Heart right ventricle (tissue), 16 donors: ENCODE measurements at regions not wholly inside any gene's neighbourhood (a gene's known extent, or its start where the extent isn't known, plus 50 kb on each side); places are given as distances from the start of the nearest gene placed in this dataset.
A peak's percentile ranks its signal among the peaks of the same experiment; 100 is the strongest.

Experiments used
- ATAC-seq, 8 donors: fragments of 200-7000 bp; cut with Tn5 transposase; one replicate each; pipeline ENCODE4 v1.9.1; 2020; ENCODE audit warnings: mild to moderate bottlenecking in 8 of 8, moderate library complexity in 8 of 8, moderate number of reproducible peaks in 1 of 8
- DNase-seq, 2 donors: peaks; one replicate each; pipeline ENCODE4 v3.0.0-alpha.2; 2020
- H3K27ac ChIP-seq, 10 donors: fragments of 200-600 bp; sonication (generic) in 2 of 10; one replicate each; pipeline versions ENCODE4 v1.5.0 to v1.8.0; 2020 to 2022; ENCODE audit warnings: mild to moderate bottlenecking in 3 of 10
- H3K27me3 ChIP-seq, 7 donors: fragments of 200-600 bp; one replicate each; pipeline ENCODE4 v1.8.0; 2021 to 2022; ENCODE audit warnings: mild to moderate bottlenecking in 2 of 7
- H3K36me3 ChIP-seq, 9 donors: fragments of 200-600 bp; sonication (generic) in 1 of 9; one replicate each; pipeline versions ENCODE4 v1.5.0 to v1.8.0; 2020 to 2022; ENCODE audit warnings: mild to moderate bottlenecking in 2 of 9
- H3K4me1 ChIP-seq, 9 donors: fragments of 200-600 bp; sonication (generic) in 1 of 9; one replicate each; pipeline versions ENCODE4 v1.5.0 to v1.8.0; 2020 to 2022; ENCODE audit warnings: mild to moderate bottlenecking in 4 of 9
- H3K4me3 ChIP-seq, 10 donors: fragments of 200-600 bp; sonication (generic) in 2 of 10; one replicate each; pipeline versions ENCODE4 v1.5.0 to v1.8.0; 2020 to 2022; ENCODE audit warnings: mild to moderate bottlenecking in 7 of 10, moderate library complexity in 2 of 10
- H3K9me3 ChIP-seq, 11 donors: fragments of 200-600 bp in 10 of 11; sonication (generic) in 2 of 11; one replicate each; pipeline versions ENCODE4 v1.5.0 to v1.8.0; 2013 to 2022; ENCODE audit warnings: mild to moderate bottlenecking in 2 of 11, control low read depth in 1 of 11, moderate library complexity in 1 of 11
- WGBS, 2 donors: extraction: QIAGEN DNeasy Blood & Tissue Kit; methylation state at CpG; one replicate each; pipeline ENCODE4 v1.1.7; 2013; ENCODE audit warnings: inconsistent platforms in 1 of 2; 5-methylcytosine and 5-hydroxymethylcytosine counted together
- intact Hi-C, 10 donors: fragments of 100-400 bp; cut with DNase I; formaldehyde crosslinking; loops; one replicate each; pipeline versions ENCODE4 v1.11.1 to v1.14.2; 2022
- TF ChIP-seq, protein P1 (sequence below), 9 donors: fragments of 200-600 bp; sonication (generic) in 2 of 9; IDR thresholded peaks; one replicate each; pipeline versions ENCODE4 v1.5.0 to v1.8.0; 2021 to 2022; ENCODE audit warnings: antibody characterized with exemption in 9 of 9, mild to moderate bottlenecking in 5 of 9, moderate library complexity in 1 of 9
- donor health status: Arrhythmogenic right ventricular cardiomyopathy.
- donor health status: ischemic (EF 13 %, LVEDD 7.1; RV severe dilation, severe dysfunction).
- donor health status: healthy with polysubstance abuse.
- donor health status: DM: no; HTN: yes; CAD: no.
- donor health status: DM: no; HTN: no; CAD: no.
- donor health status: ischemic (EF 25% LVEDD 6.9; RV normal size, moderate dysfunction).
- donor health status: ischemic (EF 25% LVEDD 5.7; RV mildly dilated, moderate dysfunction).
- donor health status: healthy.
- donor health status: DM: yes; HTN: yes; CAD: no.
- donor health status: Ischemic cardiomyopathy.
- donor health status: ischemic (EF 35%, LVEDD 5.7; RV mildly dilated, moderate dysfunction).
- donor health status: nonischemic (EF 11% LVEDD 7.7; RV severe dilation, severe dysfunction).
- donor health status: DM: yes; HTN: yes; CAD: no.
- donor health status: PGD.
- donor health status: ischemic (EF 29% LVEDD 5.4; RV normal size, mild dysfunction).
- donor health status: nonischemic (EF 23%, LVEDD 6.1; RV moderate dilation, normal function).

DNA sequence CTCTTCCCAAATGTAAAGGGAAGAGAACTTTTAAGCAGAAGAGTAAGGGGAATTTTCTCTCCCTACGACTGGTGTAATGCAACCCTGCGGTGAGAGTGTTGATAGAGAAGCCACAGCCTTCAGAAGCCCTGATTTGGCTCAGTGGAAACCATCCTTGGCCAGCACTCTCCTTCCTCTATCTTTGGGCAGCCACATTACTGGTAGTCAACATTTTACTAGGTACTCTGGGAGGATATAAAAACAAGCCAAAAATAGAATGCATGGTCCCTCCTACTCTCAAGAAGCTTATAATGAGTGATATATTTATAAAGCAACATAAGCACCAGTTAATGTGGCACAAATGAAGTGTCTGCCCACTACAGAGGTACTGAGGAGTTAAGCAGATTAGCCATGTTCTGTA lies 201.8 kb upstream of the NCAM1 start:
- H3K27ac ChIP-seq: peak overlapping the region in 7 of 10 donors; percentile 14 to 72 (median 40)
- intact Hi-C loops: loop anchor here in 3 of 10 donors (10.0 kb wide), 1 partner anchor 105 kb away; no protein-coding TSS in a partner anchor
- peaks cover 0 to 2% (median 0%) of the 10 kb centered on the region in 7 donors for H3K27me3 ChIP-seq
- H3K4me1 ChIP-seq: peaks cover 0 to 32% (median 9%) of the 10 kb centered on the region in 9 donors
- TF ChIP-seq, protein P1, sequence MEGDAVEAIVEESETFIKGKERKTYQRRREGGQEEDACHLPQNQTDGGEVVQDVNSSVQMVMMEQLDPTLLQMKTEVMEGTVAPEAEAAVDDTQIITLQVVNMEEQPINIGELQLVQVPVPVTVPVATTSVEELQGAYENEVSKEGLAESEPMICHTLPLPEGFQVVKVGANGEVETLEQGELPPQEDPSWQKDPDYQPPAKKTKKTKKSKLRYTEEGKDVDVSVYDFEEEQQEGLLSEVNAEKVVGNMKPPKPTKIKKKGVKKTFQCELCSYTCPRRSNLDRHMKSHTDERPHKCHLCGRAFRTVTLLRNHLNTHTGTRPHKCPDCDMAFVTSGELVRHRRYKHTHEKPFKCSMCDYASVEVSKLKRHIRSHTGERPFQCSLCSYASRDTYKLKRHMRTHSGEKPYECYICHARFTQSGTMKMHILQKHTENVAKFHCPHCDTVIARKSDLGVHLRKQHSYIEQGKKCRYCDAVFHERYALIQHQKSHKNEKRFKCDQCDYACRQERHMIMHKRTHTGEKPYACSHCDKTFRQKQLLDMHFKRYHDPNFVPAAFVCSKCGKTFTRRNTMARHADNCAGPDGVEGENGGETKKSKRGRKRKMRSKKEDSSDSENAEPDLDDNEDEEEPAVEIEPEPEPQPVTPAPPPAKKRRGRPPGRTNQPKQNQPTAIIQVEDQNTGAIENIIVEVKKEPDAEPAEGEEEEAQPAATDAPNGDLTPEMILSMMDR (IDR thresholded peaks at IDR 0.05): no peak
- ATAC-seq: peak; percentile 50 to 78 (median 73)
- no peaks in the 10 kb centered on the region for H3K36me3 ChIP-seq
- 20 to 29% methylated on average over 2 of the region's 2 CpGs for WGBS, 2 donors
- H3K4me3 ChIP-seq: no peak overlapping the region
- no peaks in the 10 kb centered on the region for H3K9me3 ChIP-seq
- peak in 1 of 2 donors; percentile 29 for DNase-seq

DNA sequence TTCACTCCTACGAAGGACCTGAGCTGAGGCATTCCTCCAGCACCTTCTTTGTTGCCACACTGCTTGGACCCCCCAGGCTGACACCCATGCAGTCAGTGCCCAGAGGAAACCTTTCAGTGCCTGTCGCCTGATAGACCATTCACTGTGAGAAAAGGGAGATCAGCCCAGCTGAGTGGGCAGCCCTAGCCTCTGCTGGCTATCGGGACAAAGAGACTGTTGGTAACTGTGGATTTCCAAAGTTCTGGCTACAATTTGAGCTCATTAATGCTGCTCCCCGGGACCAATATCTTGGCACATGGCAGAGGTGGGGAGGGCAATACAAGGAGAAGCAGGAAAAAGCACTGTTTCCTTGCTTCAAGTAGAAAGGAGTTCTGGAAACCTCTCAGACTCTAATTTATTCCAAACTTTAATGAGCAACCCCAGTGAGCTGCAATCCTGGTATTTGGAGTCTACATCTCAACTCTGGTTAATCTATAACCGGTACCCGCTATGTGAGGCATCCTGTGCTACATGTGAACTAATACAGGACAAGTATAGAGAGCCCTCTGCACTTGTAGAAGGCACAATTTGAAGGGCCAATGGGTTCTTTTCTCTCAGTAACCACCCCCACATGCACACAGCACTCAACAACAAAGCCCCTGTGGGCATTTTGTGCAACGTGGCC lies 200.7 kb upstream of the NCAM1 start:
- Histone ChIP-seq H3K4me1 (peaks cover 0 to 32% (median 9%) of the 10 kb centered on the region in 9 donors), H3K36me3 (no peaks in the 10 kb centered on the region), H3K27ac (peak overlapping the region in 3 of 10 donors; percentile 30 to 72 (median 60)), H3K9me3 (no peaks in the 10 kb centered on the region), H3K4me3 (no peak overlapping the region), H3K27me3 (peaks cover 0 to 2% (median 0%) of the 10 kb centered on the region in 7 donors)
- intact Hi-C loops: loop anchor here in 1 of 10 donors (1.0 kb wide), 1 partner anchor 17 kb away; no protein-coding TSS in a partner anchor
- DNase-seq (no peak), ATAC-seq (peak in 1 of 8 donors; percentile 6)
- WGBS, 2 donors: 85 to 88% methylated on average over 7 of the region's 7 CpGs
- TF ChIP-seq, protein P1 (IDR thresholded peaks at IDR 0.05): no peak

DNA sequence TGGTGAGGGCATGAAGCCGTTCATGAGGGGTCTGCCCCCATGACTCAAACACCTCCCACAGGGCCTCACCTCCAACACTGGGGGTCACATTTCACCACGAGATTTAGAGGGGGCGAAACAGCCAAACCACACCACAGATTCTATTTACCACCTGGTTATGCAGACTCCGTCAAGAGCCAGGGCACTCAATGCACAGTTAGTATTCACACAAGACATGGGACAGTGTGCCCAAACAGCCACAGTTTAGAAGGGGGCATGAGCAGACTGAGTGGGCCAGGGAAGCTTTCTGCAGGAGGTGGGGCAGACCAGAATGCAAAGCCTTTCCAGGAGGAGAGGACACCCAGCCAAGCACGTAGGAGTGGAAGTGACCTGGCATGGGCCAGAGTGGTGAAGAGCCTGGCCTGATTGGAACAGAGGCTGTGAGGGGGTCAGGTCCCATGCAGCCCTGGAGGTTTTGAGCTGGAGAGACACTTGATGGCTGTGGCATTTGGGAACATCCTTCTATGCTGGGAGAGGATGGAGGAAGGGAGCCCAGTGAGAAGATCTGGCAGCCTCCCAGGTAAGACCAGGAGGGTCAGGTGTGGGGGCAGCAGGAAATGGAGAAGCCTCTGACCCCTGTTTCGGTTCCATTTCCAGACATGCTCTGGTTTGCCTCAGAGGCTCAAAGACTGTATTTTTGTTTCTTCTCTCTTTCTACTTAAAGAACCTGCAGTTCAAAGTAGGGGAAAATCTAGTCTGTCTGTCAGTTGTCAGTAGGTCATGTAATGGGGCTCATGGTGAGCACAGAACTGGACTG lies 199.1 kb upstream of the NCAM1 start:
- ATAC-seq (peak in 4 of 8 donors; percentile 20 to 41 (median 31)), DNase-seq (no peak)
- Histone ChIP-seq H3K27ac (peak overlapping the region in 4 of 10 donors; percentile 18 to 46 (median 31)), H3K9me3 (no peaks in the 10 kb centered on the region), H3K4me3 (no peak overlapping the region), H3K36me3 (no peaks in the 10 kb centered on the region), H3K27me3 (peaks cover 0 to 2% (median 0%) of the 10 kb centered on the region in 7 donors), H3K4me1 (peaks cover 0 to 32% (median 9%) of the 10 kb centered on the region in 9 donors)
- intact Hi-C loops: loop anchor here in 1 of 10 donors (1.0 kb wide), 1 partner anchor 15 kb away; no protein-coding TSS in a partner anchor
- 64 to 67% methylated on average over 6 of the region's 6 CpGs for WGBS, 2 donors
- TF ChIP-seq, protein P1 (IDR thresholded peaks at IDR 0.05): no peak

DNA sequence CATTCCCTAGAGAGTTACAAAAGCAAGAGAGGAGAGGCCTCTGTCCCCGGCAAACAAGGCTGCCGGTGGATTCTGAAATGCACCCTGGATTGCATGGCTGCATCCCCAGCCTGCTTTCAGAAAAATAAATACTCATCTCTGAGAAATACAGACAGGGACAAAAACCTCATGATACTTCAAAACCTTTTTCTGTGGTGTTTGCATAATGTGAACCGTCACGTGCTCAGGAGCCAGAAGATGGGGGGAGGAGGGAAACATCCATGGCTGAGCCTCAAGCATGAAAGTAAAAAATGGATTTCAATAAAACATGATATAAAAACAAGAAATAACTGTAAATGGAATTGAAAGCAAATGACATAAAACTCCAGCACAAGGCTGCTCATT lies 198.5 kb upstream of the NCAM1 start:
- intact Hi-C loops: no loop called here
- ATAC-seq: no peak
- H3K27ac ChIP-seq: peak overlapping the region in 3 of 10 donors; percentile 20 to 46 (median 42)
- WGBS, 2 donors: 52 to 68% methylated on average over 4 of the region's 4 CpGs
- peaks cover 0 to 32% (median 9%) of the 10 kb centered on the region in 9 donors for H3K4me1 ChIP-seq
- TF ChIP-seq, protein P1 (IDR thresholded peaks at IDR 0.05): no peak
- no peak for DNase-seq
- no peak overlapping the region for H3K4me3 ChIP-seq
- no peaks in the 10 kb centered on the region for H3K9me3 ChIP-seq
- H3K36me3 ChIP-seq: no peaks in the 10 kb centered on the region
- H3K27me3 ChIP-seq: peaks cover 0 to 2% (median 0%) of the 10 kb centered on the region in 7 donors
